Activated T-helper 1 cell treated with anti-CD3 and anti-CD28 coated beads, Interleukin-12 subunit alpha, Interleukin-12 subunit beta, Interleukin-2, Interleukin-4 antibody, amounts not matched to agents 30 ng/mL and 10 ng/mL and 1 ng/mL, durations not matched to agents 14 hours and 24 hours and 36 hours (primary cell): ENCODE measurements at regions not wholly inside any gene's neighbourhood (a gene's known extent, or its start where the extent isn't known, plus 50 kb on each side); places are given as distances from the start of the nearest gene placed in this dataset.

Experiments
- DNase-seq: peaks from one replicate; pipeline ENCODE4 v3.0.0; 2021; ENCODE audit warnings: low spot score
- H3K27ac Mint-ChIP-seq: one replicate; pipeline ENCODE4 v1.8.0; 2021; ENCODE audit warnings: mild to moderate bottlenecking, mixed read lengths
- H3K27me3 Mint-ChIP-seq: one replicate; pipeline ENCODE4 v1.8.0; 2022; ENCODE audit warnings: mild to moderate bottlenecking, moderate library complexity, mixed read lengths; ENCODE audit not compliant: insufficient read depth
- H3K36me3 Mint-ChIP-seq: one replicate; pipeline ENCODE4 v1.8.0; 2021; ENCODE audit warnings: low read depth, mixed read lengths
- H3K4me1 Mint-ChIP-seq: one replicate; pipeline ENCODE4 v1.8.0; 2021; ENCODE audit warnings: low read depth, mixed read lengths
- H3K4me3 Mint-ChIP-seq: one replicate; pipeline ENCODE4 v1.8.0; 2021; ENCODE audit warnings: mild to moderate bottlenecking, moderate library complexity, mixed read lengths
- H3K9me3 Mint-ChIP-seq: one replicate; pipeline ENCODE4 v1.8.0; 2021; ENCODE audit warnings: mixed read lengths
- intact Hi-C: fragments of 100-400 bp; cut with micrococcal nuclease; formaldehyde crosslinking; loops from one replicate; pipeline ENCODE4 v1.15.1; 2024

DNA sequence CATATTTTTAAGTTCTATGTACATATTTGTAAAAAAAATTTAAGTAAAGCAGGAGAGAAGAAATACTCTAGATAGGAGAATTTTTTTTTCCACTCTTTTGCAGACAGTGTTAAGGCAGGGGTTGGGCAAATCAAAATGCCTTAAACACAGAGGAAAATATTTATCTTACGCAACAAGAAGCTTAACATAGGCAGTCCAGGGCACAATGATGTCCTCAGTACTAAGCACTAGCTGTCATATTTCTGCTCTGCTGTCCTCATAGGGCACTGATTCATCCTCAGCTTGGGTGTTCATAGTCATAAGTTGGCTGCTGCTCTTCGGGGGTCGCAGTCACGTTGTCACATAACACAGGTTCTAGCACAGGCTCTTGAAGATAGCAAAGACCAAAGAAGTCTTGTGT lies 247.4 kb downstream of the PTBP2 start:
- H3K4me1 Mint-ChIP-seq = no peaks in the 10 kb centered on the region
- H3K36me3 Mint-ChIP-seq = no peaks in the 10 kb centered on the region
- intact Hi-C loops = no loop called here
- no peak overlapping the region for H3K27ac Mint-ChIP-seq
- no peak overlapping the region for H3K4me3 Mint-ChIP-seq
- no peaks in the 10 kb centered on the region for H3K9me3 Mint-ChIP-seq
- peaks cover 7% of the 10 kb centered on the region for H3K27me3 Mint-ChIP-seq
- no peak for DNase-seq

DNA sequence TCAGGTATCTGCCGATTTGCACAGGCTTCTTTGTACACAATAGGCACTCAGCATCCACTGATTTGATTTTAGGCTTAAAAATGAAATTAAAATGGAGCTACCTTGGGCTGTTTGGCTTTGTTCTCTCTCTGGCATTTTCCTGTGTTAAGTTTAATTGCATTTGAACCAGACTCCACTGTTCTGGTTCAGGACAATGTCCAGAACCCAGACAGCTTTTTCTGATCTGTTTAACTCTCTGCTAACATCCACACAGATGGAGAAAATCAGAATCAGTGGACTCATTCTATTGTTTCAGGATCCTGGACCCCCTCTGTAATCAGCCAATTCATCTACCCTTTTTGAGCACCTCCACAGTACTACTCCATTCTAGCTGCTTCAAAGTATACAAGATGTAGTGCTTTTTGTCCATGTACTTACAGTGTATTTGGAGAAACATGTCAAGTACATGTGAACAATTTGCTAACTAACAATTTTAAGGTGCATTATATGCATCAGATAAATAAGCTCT lies 248.1 kb downstream of the PTBP2 start:
- Mint-ChIP-seq H3K4me3 (no peak overlapping the region), H3K36me3 (no peaks in the 10 kb centered on the region), H3K4me1 (no peaks in the 10 kb centered on the region), H3K27ac (no peak overlapping the region), H3K9me3 (no peaks in the 10 kb centered on the region), H3K27me3 (peaks cover 7% of the 10 kb centered on the region)
- no peak for DNase-seq
- intact Hi-C loops = no loop called here

DNA sequence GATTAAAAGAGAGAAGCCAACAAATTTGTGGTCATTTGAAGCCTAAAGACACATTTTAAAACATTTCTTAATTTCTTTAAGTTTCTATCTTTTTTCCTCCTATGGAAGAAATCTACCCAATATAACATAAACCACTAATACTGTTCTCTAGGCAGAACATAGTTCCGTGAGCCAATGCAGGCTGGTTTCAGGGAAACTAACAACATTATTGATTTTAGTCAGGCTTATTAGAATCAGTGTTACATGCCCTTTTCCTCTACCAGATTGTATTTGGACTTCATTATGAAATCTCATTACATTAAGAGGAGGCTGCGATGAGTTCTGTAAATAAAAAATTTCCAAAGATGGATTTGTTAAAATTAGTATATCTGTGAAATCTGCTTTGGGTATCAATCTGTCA lies 249.9 kb downstream of the PTBP2 start:
- intact Hi-C loops = no loop called here
- H3K9me3 Mint-ChIP-seq = no peaks in the 10 kb centered on the region
- no peaks in the 10 kb centered on the region for H3K36me3 Mint-ChIP-seq
- H3K27me3 Mint-ChIP-seq = peaks cover 8% of the 10 kb centered on the region
- no peaks in the 10 kb centered on the region for H3K4me1 Mint-ChIP-seq
- no peak overlapping the region for H3K4me3 Mint-ChIP-seq
- no peak for DNase-seq
- H3K27ac Mint-ChIP-seq = no peak overlapping the region

DNA sequence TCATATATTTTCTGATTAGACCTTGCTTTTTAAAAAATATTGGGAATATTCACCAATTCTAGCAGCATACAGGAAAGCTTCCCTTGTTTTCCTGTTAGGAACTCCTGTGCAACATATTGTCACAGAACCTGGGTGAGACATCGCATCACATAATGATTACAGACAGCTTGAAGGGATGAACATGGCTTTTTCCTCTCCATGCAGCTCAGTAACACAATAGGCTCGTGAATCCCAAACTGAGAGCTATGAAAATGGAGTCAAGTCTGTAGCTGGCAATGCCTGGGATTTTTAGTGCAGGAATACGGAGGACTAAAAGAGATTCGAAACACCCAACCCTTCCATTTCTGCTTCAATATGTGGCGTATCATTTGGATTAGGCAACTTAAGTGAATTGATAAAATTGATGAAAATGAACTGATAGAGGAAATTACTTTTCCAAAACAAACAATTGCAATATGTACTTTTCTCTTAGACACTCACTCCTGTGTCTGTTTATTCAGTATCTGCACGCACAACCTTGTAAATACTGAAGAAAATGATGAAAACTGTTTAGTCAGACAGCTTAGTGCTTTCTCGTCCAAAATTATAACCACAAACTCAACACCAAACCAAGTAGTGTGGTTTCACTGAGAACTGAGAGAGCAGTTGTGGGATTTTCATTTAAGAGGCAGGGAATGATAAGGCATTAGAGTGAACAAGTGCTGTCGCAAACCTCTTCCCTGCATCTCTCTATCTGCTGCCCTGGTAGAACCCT lies 250.4 kb downstream of the PTBP2 start:
- no peak for DNase-seq

DNA sequence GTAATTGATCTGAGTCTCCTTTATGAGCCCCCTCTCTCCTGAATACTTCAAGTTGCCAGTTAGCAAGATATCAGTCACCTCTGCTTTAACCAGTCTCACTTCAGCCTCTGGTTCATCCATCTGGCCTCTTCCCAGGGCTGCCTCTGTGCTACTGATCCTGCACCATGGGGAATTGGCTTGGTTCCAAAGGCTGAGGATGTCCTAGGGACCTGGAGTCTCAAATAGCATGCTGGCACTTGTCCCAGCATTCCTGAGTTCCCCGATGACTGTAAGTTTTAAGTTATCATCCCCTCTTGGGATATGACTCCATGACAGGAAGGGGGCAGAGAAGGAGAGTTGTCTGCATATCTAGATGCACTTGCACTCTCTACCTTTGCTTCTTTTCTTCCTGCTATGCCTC lies 252.0 kb downstream of the PTBP2 start:
- Mint-ChIP-seq H3K4me3 (no peak overlapping the region), H3K27me3 (peaks cover 5% of the 10 kb centered on the region), H3K27ac (no peak overlapping the region), H3K36me3 (no peaks in the 10 kb centered on the region), H3K9me3 (no peaks in the 10 kb centered on the region), H3K4me1 (no peaks in the 10 kb centered on the region)
- no peak for DNase-seq
- intact Hi-C loops = no loop called here

More for the DNA sequence above, 250.4 kb downstream of the PTBP2 start:
- Mint-ChIP-seq H3K36me3 (no peaks in the 10 kb centered on the region), H3K4me1 (no peaks in the 10 kb centered on the region), H3K4me3 (no peak overlapping the region), H3K27ac (no peak overlapping the region), H3K27me3 (peaks cover 8% of the 10 kb centered on the region), H3K9me3 (no peaks in the 10 kb centered on the region)
- intact Hi-C loops = no loop called here

DNA sequence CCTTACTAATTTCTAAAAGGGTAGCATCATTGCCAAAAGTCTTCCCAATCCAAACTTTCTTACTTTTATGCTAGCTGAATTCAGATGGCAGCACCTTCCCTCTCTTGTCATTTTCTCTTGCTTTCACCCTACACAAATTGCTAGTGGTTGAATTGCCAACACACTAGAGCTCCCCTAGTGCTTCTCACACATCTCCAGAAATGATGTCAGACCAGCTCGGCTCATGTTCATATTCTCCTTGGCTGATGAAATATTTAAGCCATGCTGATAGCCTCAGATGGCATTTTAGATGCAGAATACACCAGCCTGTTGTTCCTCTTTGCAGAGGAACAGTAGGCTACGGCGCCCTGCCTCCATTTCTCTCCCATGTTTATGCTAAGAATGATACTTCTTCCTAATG lies 256.9 kb downstream of the PTBP2 start:
- no peaks in the 10 kb centered on the region for H3K36me3 Mint-ChIP-seq
- intact Hi-C loops = no loop called here
- H3K27ac Mint-ChIP-seq = no peak overlapping the region
- H3K9me3 Mint-ChIP-seq = no peaks in the 10 kb centered on the region
- H3K4me3 Mint-ChIP-seq = no peak overlapping the region
- DNase-seq = no peak
- H3K27me3 Mint-ChIP-seq = peaks cover 2% of the 10 kb centered on the region
- H3K4me1 Mint-ChIP-seq = no peaks in the 10 kb centered on the region

DNA sequence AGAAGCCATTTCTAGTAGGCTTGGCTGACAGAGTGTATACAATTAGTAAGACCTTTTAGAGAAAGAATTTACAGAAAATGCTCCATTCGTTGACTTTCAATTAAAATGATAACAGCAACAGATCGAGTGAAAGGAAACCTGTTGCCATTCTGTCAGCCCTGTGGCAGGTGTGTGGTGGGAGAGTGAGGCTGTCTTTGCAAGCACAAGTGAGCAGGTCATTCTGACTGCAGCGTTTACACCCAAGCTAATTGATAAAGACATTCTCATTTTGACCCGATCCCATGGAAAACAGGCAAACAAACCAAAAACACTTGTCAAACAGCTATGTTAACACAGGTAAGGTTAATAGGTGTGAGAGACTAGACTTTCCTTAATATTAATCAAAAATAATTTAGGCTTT lies 257.3 kb downstream of the PTBP2 start:
- no peak for DNase-seq
- no peaks in the 10 kb centered on the region for H3K9me3 Mint-ChIP-seq
- intact Hi-C loops = no loop called here
- peaks cover 2% of the 10 kb centered on the region for H3K27me3 Mint-ChIP-seq
- H3K36me3 Mint-ChIP-seq = no peaks in the 10 kb centered on the region
- no peak overlapping the region for H3K4me3 Mint-ChIP-seq
- no peaks in the 10 kb centered on the region for H3K4me1 Mint-ChIP-seq
- H3K27ac Mint-ChIP-seq = no peak overlapping the region

DNA sequence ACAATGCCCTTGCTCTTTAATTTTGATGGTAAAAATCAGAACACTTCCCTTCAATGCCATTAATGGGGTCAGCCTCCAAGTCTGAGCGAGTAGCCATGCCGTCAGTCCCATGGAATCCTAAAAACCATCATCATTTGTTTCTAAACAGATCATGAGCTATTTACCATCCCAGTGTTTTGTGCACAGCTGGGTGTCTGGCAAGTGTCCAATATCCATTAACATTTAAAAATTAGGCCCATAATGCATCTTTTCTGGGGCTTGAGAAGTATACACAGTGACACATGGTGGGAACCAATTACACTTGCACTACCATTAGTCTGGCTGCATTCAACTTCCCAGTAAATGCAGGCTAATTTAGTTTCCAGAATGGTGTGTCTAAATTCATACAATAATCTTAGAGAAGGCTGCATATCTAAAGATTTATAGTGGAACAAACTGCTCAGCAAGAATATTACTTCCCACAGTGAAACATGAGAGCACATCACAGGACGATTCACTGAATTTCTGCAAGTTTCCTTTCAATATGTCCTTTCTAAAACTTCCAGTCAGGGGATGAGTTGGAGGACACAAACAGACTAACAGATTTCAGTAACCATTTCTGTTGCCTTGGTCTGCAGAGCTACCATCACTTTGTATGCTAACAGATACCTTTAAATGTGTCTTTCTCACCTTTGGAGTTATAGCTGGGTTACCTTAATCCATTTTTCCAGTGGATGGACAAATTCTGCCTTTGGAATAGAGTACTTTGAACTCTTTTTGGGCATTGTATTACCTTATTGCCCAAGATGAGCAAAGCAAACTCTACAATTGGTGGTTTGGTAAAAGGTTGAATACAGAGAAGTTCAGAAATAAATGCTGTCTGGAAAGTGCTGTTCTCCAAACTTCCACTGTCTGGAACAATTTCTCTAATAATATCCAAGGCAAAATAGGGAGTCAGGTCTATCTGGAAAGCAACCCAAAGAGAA lies 258.0 kb downstream of the PTBP2 start:
- Mint-ChIP-seq H3K9me3 (no peaks in the 10 kb centered on the region), H3K4me1 (no peaks in the 10 kb centered on the region), H3K27ac (no peak overlapping the region), H3K4me3 (no peak overlapping the region), H3K36me3 (no peaks in the 10 kb centered on the region), H3K27me3 (peaks cover 2% of the 10 kb centered on the region)
- DNase-seq = no peak
- intact Hi-C loops = no loop called here

DNA sequence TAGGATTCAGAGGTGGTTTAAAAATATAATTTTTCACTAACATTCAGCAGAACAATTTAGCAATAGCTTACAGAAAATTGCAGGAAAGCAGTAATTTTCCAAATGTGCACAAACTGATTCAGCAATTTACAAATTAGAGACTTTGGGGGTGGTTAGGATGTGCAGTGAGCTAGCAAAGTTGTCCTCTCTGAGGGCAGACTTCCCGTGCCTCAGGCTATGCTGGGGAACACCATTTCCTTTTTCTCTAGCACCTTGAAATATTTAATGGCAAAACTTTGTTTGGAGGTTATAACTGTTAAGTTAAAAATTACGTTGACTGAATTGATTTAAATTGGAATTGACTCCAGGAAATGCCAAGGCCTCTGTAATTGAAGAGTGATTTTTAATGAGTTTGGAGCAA lies 258.9 kb downstream of the PTBP2 start:
- Mint-ChIP-seq H3K27ac (no peak overlapping the region), H3K9me3 (no peaks in the 10 kb centered on the region), H3K4me1 (no peaks in the 10 kb centered on the region), H3K4me3 (no peak overlapping the region), H3K27me3 (peaks cover 4% of the 10 kb centered on the region), H3K36me3 (no peaks in the 10 kb centered on the region)
- intact Hi-C loops = no loop called here
- DNase-seq = no peak

DNA sequence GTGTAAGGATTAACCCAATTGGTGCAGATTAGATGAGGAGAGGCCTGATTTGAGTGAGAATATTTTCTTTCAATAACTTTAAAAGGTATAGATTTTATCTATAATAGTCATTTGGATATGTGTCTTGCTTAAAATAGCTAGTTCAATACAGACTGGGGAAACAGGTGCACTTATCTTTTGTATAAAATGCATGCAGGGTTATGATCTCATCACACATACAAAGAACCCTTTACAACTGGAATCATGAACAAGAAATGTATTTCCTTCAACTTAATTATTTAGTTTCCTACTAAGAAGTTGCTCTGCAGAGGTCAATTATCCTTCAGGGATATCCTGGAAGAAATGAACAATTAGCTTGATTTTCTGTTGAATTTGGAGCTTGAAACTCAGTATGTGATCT lies 259.6 kb downstream of the PTBP2 start:
- Mint-ChIP-seq H3K27ac (no peak overlapping the region), H3K4me1 (no peaks in the 10 kb centered on the region), H3K27me3 (peaks cover 2% of the 10 kb centered on the region), H3K4me3 (no peak overlapping the region), H3K9me3 (no peaks in the 10 kb centered on the region), H3K36me3 (no peaks in the 10 kb centered on the region)
- intact Hi-C loops = no loop called here
- no peak for DNase-seq

DNA sequence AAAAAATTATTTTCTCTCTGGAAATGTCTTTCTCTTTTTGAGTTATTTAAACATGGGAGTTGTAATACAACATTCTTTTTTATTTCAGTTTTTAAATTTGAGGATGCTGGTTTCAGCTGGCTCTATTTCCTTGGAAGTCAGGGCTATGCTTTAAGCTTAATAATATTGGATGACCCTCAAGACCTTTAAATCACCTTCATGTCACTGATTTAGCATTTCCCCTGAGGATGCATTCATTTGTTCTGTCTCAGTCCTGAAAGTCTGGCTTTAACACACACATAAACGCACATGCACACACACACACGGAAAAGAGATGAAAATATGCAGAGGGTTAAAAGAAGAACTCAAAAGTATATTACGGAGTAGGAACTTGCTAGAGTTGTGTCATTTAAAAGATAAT lies 260.5 kb downstream of the PTBP2 start:
- no peak for DNase-seq
- Mint-ChIP-seq H3K9me3 (no peaks in the 10 kb centered on the region), H3K27ac (no peak overlapping the region), H3K27me3 (peaks cover 2% of the 10 kb centered on the region), H3K36me3 (no peaks in the 10 kb centered on the region), H3K4me1 (no peaks in the 10 kb centered on the region), H3K4me3 (no peak overlapping the region)
- intact Hi-C loops = no loop called here

DNA sequence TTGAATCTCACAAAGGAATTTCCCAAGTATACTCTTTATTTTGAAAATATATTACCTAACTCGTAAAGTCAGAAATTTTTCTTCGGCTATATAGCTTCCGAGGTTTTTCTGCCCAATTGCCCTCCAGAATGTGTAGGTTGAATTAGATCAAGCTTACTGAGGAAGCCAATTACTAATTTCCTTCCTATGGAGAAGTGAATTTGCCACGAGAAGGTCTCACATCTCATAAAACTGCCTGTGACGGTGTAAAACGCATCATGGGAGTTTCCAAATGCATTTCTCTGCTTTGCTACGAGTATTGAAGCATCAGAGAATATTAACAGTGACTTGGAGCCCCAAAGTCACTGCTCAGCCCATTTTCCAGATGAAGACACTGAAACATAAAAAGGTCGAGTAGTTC lies 262.3 kb downstream of the PTBP2 start:
- intact Hi-C loops = no loop called here
- H3K27me3 Mint-ChIP-seq = peaks cover 2% of the 10 kb centered on the region
- no peak for DNase-seq
- H3K4me1 Mint-ChIP-seq = no peaks in the 10 kb centered on the region
- no peak overlapping the region for H3K4me3 Mint-ChIP-seq
- H3K9me3 Mint-ChIP-seq = no peaks in the 10 kb centered on the region
- H3K36me3 Mint-ChIP-seq = no peaks in the 10 kb centered on the region
- no peak overlapping the region for H3K27ac Mint-ChIP-seq

DNA sequence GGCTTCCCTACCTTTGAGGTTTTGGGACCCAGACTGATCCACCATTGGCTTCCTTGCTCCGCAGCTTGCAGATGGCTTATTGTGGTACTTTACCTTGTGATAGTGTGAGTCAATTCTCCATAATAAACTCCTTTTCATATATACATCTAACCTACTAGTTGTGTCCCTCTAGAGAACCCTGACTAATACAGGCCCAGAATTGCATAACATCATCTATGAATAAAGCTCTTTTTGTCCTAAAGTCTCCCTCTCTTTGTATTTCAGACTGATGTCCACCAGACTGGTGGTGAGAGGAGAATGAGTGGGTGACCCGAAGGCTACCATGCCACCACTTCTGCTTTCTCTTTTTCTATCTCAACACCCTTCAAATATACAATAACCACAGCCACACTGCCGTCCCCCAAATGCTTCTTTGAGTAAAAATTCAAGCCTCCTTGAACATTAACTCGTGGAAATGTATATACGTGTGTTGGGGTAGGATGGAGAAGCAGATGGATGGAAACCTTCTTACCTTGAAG lies 265.7 kb downstream of the PTBP2 start:
- DNase-seq = no peak
- no peaks in the 10 kb centered on the region for H3K4me1 Mint-ChIP-seq
- intact Hi-C loops = no loop called here
- H3K4me3 Mint-ChIP-seq = no peak overlapping the region
- H3K27ac Mint-ChIP-seq = no peak overlapping the region
- H3K9me3 Mint-ChIP-seq = no peaks in the 10 kb centered on the region
- peaks cover 2% of the 10 kb centered on the region for H3K27me3 Mint-ChIP-seq
- no peaks in the 10 kb centered on the region for H3K36me3 Mint-ChIP-seq
